GM12878 (cell line): ENCODE measurements at regions not wholly inside any gene's neighbourhood (a gene's known extent, or its start where the extent isn't known, plus 50 kb on each side); places are given as distances from the start of the nearest gene placed in this dataset.

Experiments used
- BHLHE40 ChIP-seq, 2 experiments: fragments of 450-650 bp in 1 of 2; IDR thresholded peaks; 2 replicates each; pipeline ENCODE4 v1.6.1; 2011 to 2017; ENCODE audit warnings: low read depth in 2 of 2, borderline replicate concordance in 1 of 2, improper control_type of control experiment in 1 of 2, low read length in 1 of 2, mild to moderate bottlenecking in 1 of 2
- ZSCAN29 ChIP-seq: fragments of 450-650 bp; IDR thresholded peaks from 2 replicates; pipeline ENCODE4 v1.6.1; 2017; ENCODE audit warnings: mild to moderate bottlenecking, moderate library complexity
- TF ChIP-seq, protein P1 (sequence below): fragments of 450-650 bp; IDR thresholded peaks from 2 replicates; pipeline ENCODE4 v1.6.1; 2018; ENCODE audit warnings: mild to moderate bottlenecking, low read depth, moderate library complexity; ENCODE audit not compliant: partially characterized antibody
- TF ChIP-seq, protein P2 (sequence below): fragments of 450-650 bp; IDR thresholded peaks from 2 replicates; pipeline ENCODE4 v1.6.1; 2017; ENCODE audit warnings: antibody characterized with exemption, mild to moderate bottlenecking, moderate library complexity
- TF ChIP-seq, protein P3 (sequence below): fragments of 450-650 bp; conservative IDR thresholded peaks from 2 replicates; pipeline ENCODE4 v1.6.1; 2017; ENCODE audit warnings: mild to moderate bottlenecking, moderate library complexity
- TF ChIP-seq, protein P4 (sequence below): fragments of 450-650 bp; IDR thresholded peaks from 2 replicates; pipeline ENCODE4 v1.6.1; 2016; ENCODE audit warnings: mild to moderate bottlenecking, moderate library complexity, borderline replicate concordance

DNA sequence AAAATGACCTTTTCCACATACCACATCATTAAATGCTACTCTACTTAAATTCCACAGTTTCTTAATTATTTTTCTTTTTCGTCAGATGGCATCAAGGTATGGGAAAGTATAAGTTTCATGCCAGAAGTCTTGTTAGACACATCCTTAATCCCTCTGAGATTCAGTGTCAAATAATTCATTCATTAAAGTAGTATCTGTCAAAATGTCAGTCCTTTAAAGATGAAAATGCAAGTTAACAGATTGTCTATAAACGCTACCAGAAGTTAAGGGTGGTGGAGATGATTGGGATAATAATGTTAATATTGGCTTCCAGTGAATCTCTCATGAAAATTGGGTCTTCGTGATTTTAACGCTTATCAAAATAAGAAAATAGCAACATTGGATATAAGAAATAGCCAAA, 504.2 kb upstream of the LINC00305 start (continued):
- TF ChIP-seq, protein P1, sequence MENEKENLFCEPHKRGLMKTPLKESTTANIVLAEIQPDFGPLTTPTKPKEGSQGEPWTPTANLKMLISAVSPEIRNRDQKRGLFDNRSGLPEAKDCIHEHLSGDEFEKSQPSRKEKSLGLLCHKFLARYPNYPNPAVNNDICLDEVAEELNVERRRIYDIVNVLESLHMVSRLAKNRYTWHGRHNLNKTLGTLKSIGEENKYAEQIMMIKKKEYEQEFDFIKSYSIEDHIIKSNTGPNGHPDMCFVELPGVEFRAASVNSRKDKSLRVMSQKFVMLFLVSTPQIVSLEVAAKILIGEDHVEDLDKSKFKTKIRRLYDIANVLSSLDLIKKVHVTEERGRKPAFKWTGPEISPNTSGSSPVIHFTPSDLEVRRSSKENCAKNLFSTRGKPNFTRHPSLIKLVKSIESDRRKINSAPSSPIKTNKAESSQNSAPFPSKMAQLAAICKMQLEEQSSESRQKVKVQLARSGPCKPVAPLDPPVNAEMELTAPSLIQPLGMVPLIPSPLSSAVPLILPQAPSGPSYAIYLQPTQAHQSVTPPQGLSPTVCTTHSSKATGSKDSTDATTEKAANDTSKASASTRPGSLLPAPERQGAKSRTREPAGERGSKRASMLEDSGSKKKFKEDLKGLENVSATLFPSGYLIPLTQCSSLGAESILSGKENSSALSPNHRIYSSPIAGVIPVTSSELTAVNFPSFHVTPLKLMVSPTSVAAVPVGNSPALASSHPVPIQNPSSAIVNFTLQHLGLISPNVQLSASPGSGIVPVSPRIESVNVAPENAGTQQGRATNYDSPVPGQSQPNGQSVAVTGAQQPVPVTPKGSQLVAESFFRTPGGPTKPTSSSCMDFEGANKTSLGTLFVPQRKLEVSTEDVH = no peak
- TF ChIP-seq, protein P2, sequence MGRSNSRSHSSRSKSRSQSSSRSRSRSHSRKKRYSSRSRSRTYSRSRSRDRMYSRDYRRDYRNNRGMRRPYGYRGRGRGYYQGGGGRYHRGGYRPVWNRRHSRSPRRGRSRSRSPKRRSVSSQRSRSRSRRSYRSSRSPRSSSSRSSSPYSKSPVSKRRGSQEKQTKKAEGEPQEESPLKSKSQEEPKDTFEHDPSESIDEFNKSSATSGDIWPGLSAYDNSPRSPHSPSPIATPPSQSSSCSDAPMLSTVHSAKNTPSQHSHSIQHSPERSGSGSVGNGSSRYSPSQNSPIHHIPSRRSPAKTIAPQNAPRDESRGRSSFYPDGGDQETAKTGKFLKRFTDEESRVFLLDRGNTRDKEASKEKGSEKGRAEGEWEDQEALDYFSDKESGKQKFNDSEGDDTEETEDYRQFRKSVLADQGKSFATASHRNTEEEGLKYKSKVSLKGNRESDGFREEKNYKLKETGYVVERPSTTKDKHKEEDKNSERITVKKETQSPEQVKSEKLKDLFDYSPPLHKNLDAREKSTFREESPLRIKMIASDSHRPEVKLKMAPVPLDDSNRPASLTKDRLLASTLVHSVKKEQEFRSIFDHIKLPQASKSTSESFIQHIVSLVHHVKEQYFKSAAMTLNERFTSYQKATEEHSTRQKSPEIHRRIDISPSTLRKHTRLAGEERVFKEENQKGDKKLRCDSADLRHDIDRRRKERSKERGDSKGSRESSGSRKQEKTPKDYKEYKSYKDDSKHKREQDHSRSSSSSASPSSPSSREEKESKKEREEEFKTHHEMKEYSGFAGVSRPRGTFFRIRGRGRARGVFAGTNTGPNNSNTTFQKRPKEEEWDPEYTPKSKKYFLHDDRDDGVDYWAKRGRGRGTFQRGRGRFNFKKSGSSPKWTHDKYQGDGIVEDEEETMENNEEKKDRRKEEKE = no peak
- TF ChIP-seq, protein P3, sequence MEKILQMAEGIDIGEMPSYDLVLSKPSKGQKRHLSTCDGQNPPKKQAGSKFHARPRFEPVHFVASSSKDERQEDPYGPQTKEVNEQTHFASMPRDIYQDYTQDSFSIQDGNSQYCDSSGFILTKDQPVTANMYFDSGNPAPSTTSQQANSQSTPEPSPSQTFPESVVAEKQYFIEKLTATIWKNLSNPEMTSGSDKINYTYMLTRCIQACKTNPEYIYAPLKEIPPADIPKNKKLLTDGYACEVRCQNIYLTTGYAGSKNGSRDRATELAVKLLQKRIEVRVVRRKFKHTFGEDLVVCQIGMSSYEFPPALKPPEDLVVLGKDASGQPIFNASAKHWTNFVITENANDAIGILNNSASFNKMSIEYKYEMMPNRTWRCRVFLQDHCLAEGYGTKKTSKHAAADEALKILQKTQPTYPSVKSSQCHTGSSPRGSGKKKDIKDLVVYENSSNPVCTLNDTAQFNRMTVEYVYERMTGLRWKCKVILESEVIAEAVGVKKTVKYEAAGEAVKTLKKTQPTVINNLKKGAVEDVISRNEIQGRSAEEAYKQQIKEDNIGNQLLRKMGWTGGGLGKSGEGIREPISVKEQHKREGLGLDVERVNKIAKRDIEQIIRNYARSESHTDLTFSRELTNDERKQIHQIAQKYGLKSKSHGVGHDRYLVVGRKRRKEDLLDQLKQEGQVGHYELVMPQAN = no peak
- no peak for TF ChIP-seq BHLHE40 (IDR thresholded peaks at IDR 0.05; ENCODE audit: borderline replicate concordance in 1 of 2, low read depth in 2 of 2, low read length in 1 of 2)
- TF ChIP-seq, protein P4, sequence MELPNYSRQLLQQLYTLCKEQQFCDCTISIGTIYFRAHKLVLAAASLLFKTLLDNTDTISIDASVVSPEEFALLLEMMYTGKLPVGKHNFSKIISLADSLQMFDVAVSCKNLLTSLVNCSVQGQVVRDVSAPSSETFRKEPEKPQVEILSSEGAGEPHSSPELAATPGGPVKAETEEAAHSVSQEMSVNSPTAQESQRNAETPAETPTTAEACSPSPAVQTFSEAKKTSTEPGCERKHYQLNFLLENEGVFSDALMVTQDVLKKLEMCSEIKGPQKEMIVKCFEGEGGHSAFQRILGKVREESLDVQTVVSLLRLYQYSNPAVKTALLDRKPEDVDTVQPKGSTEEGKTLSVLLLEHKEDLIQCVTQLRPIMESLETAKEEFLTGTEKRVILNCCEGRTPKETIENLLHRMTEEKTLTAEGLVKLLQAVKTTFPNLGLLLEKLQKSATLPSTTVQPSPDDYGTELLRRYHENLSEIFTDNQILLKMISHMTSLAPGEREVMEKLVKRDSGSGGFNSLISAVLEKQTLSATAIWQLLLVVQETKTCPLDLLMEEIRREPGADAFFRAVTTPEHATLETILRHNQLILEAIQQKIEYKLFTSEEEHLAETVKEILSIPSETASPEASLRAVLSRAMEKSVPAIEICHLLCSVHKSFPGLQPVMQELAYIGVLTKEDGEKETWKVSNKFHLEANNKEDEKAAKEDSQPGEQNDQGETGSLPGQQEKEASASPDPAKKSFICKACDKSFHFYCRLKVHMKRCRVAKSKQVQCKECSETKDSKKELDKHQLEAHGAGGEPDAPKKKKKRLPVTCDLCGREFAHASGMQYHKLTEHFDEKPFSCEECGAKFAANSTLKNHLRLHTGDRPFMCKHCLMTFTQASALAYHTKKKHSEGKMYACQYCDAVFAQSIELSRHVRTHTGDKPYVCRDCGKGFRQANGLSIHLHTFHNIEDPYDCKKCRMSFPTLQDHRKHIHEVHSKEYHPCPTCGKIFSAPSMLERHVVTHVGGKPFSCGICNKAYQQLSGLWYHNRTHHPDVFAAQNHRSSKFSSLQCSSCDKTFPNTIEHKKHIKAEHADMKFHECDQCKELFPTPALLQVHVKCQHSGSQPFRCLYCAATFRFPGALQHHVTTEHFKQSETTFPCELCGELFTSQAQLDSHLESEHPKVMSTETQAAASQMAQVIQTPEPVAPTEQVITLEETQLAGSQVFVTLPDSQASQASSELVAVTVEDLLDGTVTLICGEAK = no peak
- TF ChIP-seq ZSCAN29 = no peak
